ENCODE measurements at regions not wholly inside any gene's neighbourhood (a gene's known extent, or its start where the extent isn't known, plus 50 kb on each side); places are given as distances from the start of the nearest gene placed in this dataset.
"Not testable (repeated sequence)": the region's sequence is repeated elsewhere in the genome, so short reads cannot be mapped to it uniquely, and the experiment has no call there.

GRCh38 chr18:51330739-51331138 is 133.3 kb upstream of the MEX3C start:
- DNase-seq (ENCODE audit: low read depth): no peak

- DNase-seq (ENCODE audit: low read depth): no peak
Measured at GRCh38 chr18:51337406-51337805, 139.9 kb upstream of the MEX3C start.

GRCh38 chr18:51339856-51340255 is 142.4 kb upstream of the MEX3C start:
- DNase-seq (ENCODE audit: low read depth): no peak

- no peak for DNase-seq (ENCODE audit: low read depth)
Measured at GRCh38 chr18:51340332-51340731, 142.9 kb upstream of the MEX3C start.

- DNase-seq (ENCODE audit: low read depth): no peak
Measured at GRCh38 chr18:51342815-51343214, 145.3 kb upstream of the MEX3C start.

GRCh38 chr18:51345848-51346391 is 148.4 kb upstream of the MEX3C start:
- no peak for DNase-seq (ENCODE audit: low read depth)

- DNase-seq (ENCODE audit: low read depth): no peak
Measured at GRCh38 chr18:51346404-51346803, 148.9 kb upstream of the MEX3C start.

- no peak for DNase-seq (ENCODE audit: low read depth)
Measured at GRCh38 chr18:51350081-51350480, 152.6 kb upstream of the MEX3C start.

GRCh38 chr18:51355841-51356240 is 158.4 kb upstream of the MEX3C start:
- no peak for DNase-seq (ENCODE audit: low read depth)

- DNase-seq (ENCODE audit: low read depth): not testable (repeated sequence)
Measured at GRCh38 chr18:51360301-51360700, 162.8 kb upstream of the MEX3C start.

- no peak for DNase-seq (ENCODE audit: low read depth)
Measured at GRCh38 chr18:51361130-51361860, 163.8 kb upstream of the MEX3C start.

GRCh38 chr18:51363384-51363783 is 165.9 kb upstream of the MEX3C start:
- no peak for DNase-seq (ENCODE audit: low read depth)

- DNase-seq (ENCODE audit: low read depth): no peak
Measured at GRCh38 chr18:51370996-51371395, 173.5 kb upstream of the MEX3C start.

GRCh38 chr18:51371929-51372328 is 174.4 kb upstream of the MEX3C start:
- DNase-seq (ENCODE audit: low read depth): no peak

- no peak for DNase-seq (ENCODE audit: low read depth)
Measured at GRCh38 chr18:51382081-51382480, 184.6 kb upstream of the MEX3C start.

- no peak for DNase-seq (ENCODE audit: low read depth)
Measured at GRCh38 chr18:51383116-51383515, 185.6 kb upstream of the MEX3C start.

GRCh38 chr18:51383711-51384110 is 186.2 kb upstream of the MEX3C start:
- no peak for DNase-seq (ENCODE audit: low read depth)

GRCh38 chr18:51385270-51385669 is 187.8 kb upstream of the MEX3C start:
- no peak for DNase-seq (ENCODE audit: low read depth)

- DNase-seq (ENCODE audit: low read depth): no peak
Measured at GRCh38 chr18:51390702-51391101, 193.2 kb upstream of the MEX3C start.

GRCh38 chr18:51391215-51391614 is 193.7 kb upstream of the MEX3C start:
- no peak for DNase-seq (ENCODE audit: low read depth)

GRCh38 chr18:51391731-51392130 is 194.2 kb upstream of the MEX3C start:
- DNase-seq (ENCODE audit: low read depth): no peak

- no peak for DNase-seq (ENCODE audit: low read depth)
Measured at GRCh38 chr18:51397347-51397962, 200.0 kb upstream of the MEX3C start.

GRCh38 chr18:51398104-51398503 is 200.6 kb upstream of the MEX3C start:
- DNase-seq (ENCODE audit: low read depth): no peak
